Endothelial cell of umbilical vein (primary cell): ENCODE measurements at regions not wholly inside any gene's neighbourhood (a gene's known extent, or its start where the extent isn't known, plus 50 kb on each side); places are given as distances from the start of the nearest gene placed in this dataset.

Experiments
- BruUV-seq: library from RNA; stranded (reverse); fragments of 400-500 nt; replicated peaks from 2 replicates; lab custom pipeline; 2021; lab: Mats Ljungman, UMichigan
- CTCF ChIA-PET: fragments of 300-600, 350-600 bp; sonication (Branson Sonifier 250); formaldehyde crosslinking; loops from one replicate; lab custom pipeline; 2021; ENCODE audit warnings: antibody characterized with exemption, inconsistent platforms; lab: Charles Lee
- POLR2A ChIA-PET: fragments of 300-600, 350-600 bp; sonication (Branson Sonifier 250); formaldehyde crosslinking; loops from one replicate; lab custom pipeline; 2021; ENCODE audit warnings: antibody characterized with exemption, inconsistent platforms; lab: Charles Lee
- DNase-seq: peaks from one replicate; pipeline ENCODE4 v3.0.0-alpha.2; 2011; ENCODE audit warnings: low read depth, low spot score
- FAIRE-seq: peaks from 2 replicates; lab custom pipeline; 2011; peaks lifted over from hg19 to GRCh38; lab: Jason Lieb, UNC
- H2AFZ ChIP-seq: 2 replicates; pipeline ENCODE4 v1.6.0; 2012; ENCODE audit warnings: low read depth, low read length, control low read depth, inconsistent platforms
- H3K27ac ChIP-seq: 2 replicates; pipeline ENCODE4 v1.5.1; 2011; ENCODE audit warnings: low read depth, mild to moderate bottlenecking, control low read depth, low read length, moderate library complexity; ENCODE audit not compliant: insufficient read depth
- H3K27me3 ChIP-seq, 2 experiments: 2 replicates each; pipeline versions ENCODE4 v1.6.0 to v1.6.1; 2011; ENCODE audit warnings: low read length in 2 of 2, mixed read lengths in 1 of 2; ENCODE audit not compliant: control insufficient read depth in 2 of 2, insufficient read depth in 2 of 2
- H3K36me3 ChIP-seq, 2 experiments: 2 replicates in 1 of 2; 3 replicates in 1 of 2; pipeline ENCODE4 v1.5.1; 2011; ENCODE audit warnings: low read length in 2 of 2, mild to moderate bottlenecking in 1 of 2, moderate library complexity in 1 of 2; ENCODE audit not compliant: control insufficient read depth in 2 of 2, insufficient read depth in 2 of 2; ENCODE audit errors: extremely low read depth in 1 of 2
- H3K4me1 ChIP-seq: 3 replicates; pipeline ENCODE4 v1.5.1; 2011; ENCODE audit warnings: mild to moderate bottlenecking, low read length; ENCODE audit not compliant: control insufficient read depth, insufficient read depth; ENCODE audit errors: extremely low read depth
- H3K4me2 ChIP-seq: 2 replicates; pipeline ENCODE4 v1.6.1; 2011; ENCODE audit warnings: low read length, control low read depth, mixed read lengths; ENCODE audit not compliant: insufficient read depth
- H3K4me3 ChIP-seq, 3 experiments: fragments of 200-600 bp in 1 of 3; sonication (generic), shearing (Covaris generic) in 1 of 3; replicated peaks in 1 of 3; 2 replicates each; pipeline ENCODE4 v1.5.1; 2011 to 2016; ENCODE audit warnings: control low read depth in 3 of 3, low read length in 3 of 3, mild to moderate bottlenecking in 2 of 3, inconsistent platforms in 1 of 3, low read depth in 1 of 3, moderate library complexity in 1 of 3; ENCODE audit not compliant: insufficient read depth in 1 of 3
- H3K79me2 ChIP-seq: 2 replicates; pipeline ENCODE4 v1.6.0; 2012; ENCODE audit warnings: low read length, inconsistent platforms; ENCODE audit not compliant: control insufficient read depth, insufficient read depth
- H3K9ac ChIP-seq: replicated peaks from 2 replicates; pipeline ENCODE3; 2011; ENCODE audit warnings: low read length, control low read depth; ENCODE audit not compliant: insufficient read depth; ENCODE audit errors: extremely low read depth
- H3K9me1 ChIP-seq: replicated peaks from 3 replicates; pipeline ENCODE4 v1.6.0; 2011; ENCODE audit warnings: mild to moderate bottlenecking, low read length; ENCODE audit not compliant: control insufficient read depth, insufficient read depth; ENCODE audit errors: extremely low read depth
- H3K9me3 ChIP-seq: replicated peaks from 2 replicates; pipeline ENCODE4 v1.5.1; 2012; ENCODE audit warnings: low read length, inconsistent platforms; ENCODE audit not compliant: control insufficient read depth, insufficient read depth
- H4K20me1 ChIP-seq: replicated peaks from 2 replicates; pipeline ENCODE3; 2011; ENCODE audit warnings: mild to moderate bottlenecking, low read length; ENCODE audit not compliant: control insufficient read depth, insufficient read depth; ENCODE audit errors: extremely low read depth
- CTCF ChIP-seq, 2 donors: IDR thresholded peaks; 1 replicate in 1 of 2; 2 replicates in 1 of 2; pipeline ENCODE4 v1.5.1; 2011; ENCODE audit warnings: low read length in 2 of 2, mild to moderate bottlenecking in 2 of 2, moderate library complexity in 2 of 2, control low read depth in 1 of 2, inconsistent platforms in 1 of 2, low read depth in 1 of 2; ENCODE audit not compliant: insufficient read depth in 1 of 2; ENCODE audit errors: extremely low read depth in 1 of 2
- EZH2 ChIP-seq: IDR thresholded peaks from 2 replicates; pipeline ENCODE4 v1.6.1; 2012; ENCODE audit warnings: borderline replicate concordance, low read depth, mild to moderate bottlenecking, moderate library complexity, low read length, inconsistent platforms; ENCODE audit not compliant: severe bottlenecking
- FOS ChIP-seq: IDR thresholded peaks from 2 replicates; pipeline ENCODE4 v1.6.1; 2011; ENCODE audit warnings: mild to moderate bottlenecking, low read length, moderate library complexity, borderline replicate concordance; ENCODE audit not compliant: insufficient read depth
- GATA2 ChIP-seq: IDR thresholded peaks from 2 replicates; pipeline ENCODE4 v1.7.0; 2011; ENCODE audit warnings: low read depth, mild to moderate bottlenecking, moderate library complexity, mixed read lengths, low read length; ENCODE audit not compliant: insufficient read length, insufficient read depth
- JUN ChIP-seq: IDR thresholded peaks from 2 replicates; pipeline ENCODE4 v1.6.1; 2011; ENCODE audit warnings: borderline replicate concordance, low read depth; ENCODE audit not compliant: insufficient read length, insufficient read depth
- MAX ChIP-seq: IDR thresholded peaks from 2 replicates; pipeline ENCODE4 v1.6.1; 2011; ENCODE audit not compliant: insufficient read depth, insufficient read length
- MYC ChIP-seq: IDR thresholded peaks from one replicate; pipeline ENCODE4 v1.6.1; 2011; ENCODE audit warnings: mild to moderate bottlenecking, low read depth, low read length
- POLR2A ChIP-seq: IDR thresholded peaks from 2 replicates; pipeline ENCODE4 v1.6.1; 2012; ENCODE audit warnings: low read depth, mild to moderate bottlenecking, control low read depth, low read length
- POLR2AphosphoS5 ChIP-seq: IDR thresholded peaks from 2 replicates; pipeline ENCODE4 v1.6.1; 2012; ENCODE audit warnings: low read depth, mild to moderate bottlenecking, control low read depth, low read length, moderate library complexity; ENCODE audit not compliant: insufficient read depth
- dilution Hi-C: fragments of 300-500 bp; cut with MboI; formaldehyde crosslinking; loops from one replicate; pipeline ENCODE4 v1.15.0; 2019; ENCODE audit warnings: low sequenced_read_pairs; ENCODE audit not compliant: extremely low pct_ligation_motif_present
- intact Hi-C: fragments of 100-400 bp; cut with micrococcal nuclease; formaldehyde crosslinking; loops from one replicate; pipeline ENCODE4 v1.10.0; 2022

GRCh38 chr9:90547896-90548295 lies 94.7 kb downstream of the DIRAS2 start:
- H2AFZ ChIP-seq = no peak overlapping the region
- DNase-seq = no peak
- CTCF ChIA-PET = no interaction called here

More at GRCh38 chr9:90547896-90548295, 94.7 kb downstream of the DIRAS2 start:
- Histone ChIP-seq H3K27me3 (no peaks in the 10 kb centered on the region), H3K4me3 (no peak overlapping the region), H3K4me2 (no peak overlapping the region), H3K9me3 (peaks cover 4% of the 10 kb centered on the region), H3K4me1 (no peaks in the 10 kb centered on the region), H3K27ac (no peak overlapping the region), H3K36me3 (no peaks in the 10 kb centered on the region), H3K9me1 (no peaks in the 10 kb centered on the region), H3K79me2 (no peaks in the 10 kb centered on the region), H4K20me1 (no peaks in the 10 kb centered on the region), H3K9ac (no peak overlapping the region)
- intact Hi-C loops = no loop called here
- no peak for FAIRE-seq
- BruUV-seq = no TSS peak
- dilution Hi-C loops = no loop called here
- POLR2A ChIA-PET = no interaction called here
- no peak for TF ChIP-seq POLR2AphosphoS5
- no peak for TF ChIP-seq MYC
- no peak for TF ChIP-seq FOS
- TF ChIP-seq EZH2 = no peak
- no peak for TF ChIP-seq MAX
- TF ChIP-seq GATA2 = no peak
- no peak for TF ChIP-seq JUN
- TF ChIP-seq CTCF (IDR thresholded peaks at IDR 0.05; ENCODE audit: extremely low read depth in 1 of 2, insufficient read depth in 1 of 2, low read depth in 1 of 2, low read length in 2 of 2) = no peak
- no peak for TF ChIP-seq POLR2A
